ENCODE measurements at regions not wholly inside any gene's neighbourhood (a gene's known extent, or its start where the extent isn't known, plus 50 kb on each side); places are given as distances from the start of the nearest gene placed in this dataset.
A peak's percentile ranks its signal among the peaks of the same experiment; 100 is the strongest.

DNA sequence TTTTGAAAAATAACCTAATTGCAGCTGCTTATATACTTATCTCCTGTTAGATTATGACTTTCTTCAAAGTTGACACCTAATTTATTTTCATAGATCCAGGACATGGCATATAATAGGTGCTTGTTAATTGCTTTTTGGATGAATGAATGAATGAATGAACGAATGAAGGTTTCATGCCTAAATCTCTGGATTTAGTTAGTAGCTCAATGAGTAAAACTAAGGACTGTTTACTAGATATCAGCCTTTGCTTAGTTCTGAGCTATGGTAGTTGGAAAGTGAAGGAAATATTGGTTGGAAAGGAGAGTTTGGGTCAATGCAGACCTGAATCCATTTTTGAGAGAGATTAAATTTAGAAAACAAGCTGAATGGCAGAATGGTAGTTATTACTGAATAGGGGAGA lies 160.4 kb upstream of the SGO1 start:
- Mint-ChIP-seq H3K27me3 (ENCODE audit: unreplicated experiment) (peaks cover 1% of the 10 kb centered on the region), H3K9me3 (ENCODE audit: unreplicated experiment) (peaks cover 1% of the 10 kb centered on the region), H3K36me3 (ENCODE audit: unreplicated experiment) (no peaks in the 10 kb centered on the region), H3K27ac (ENCODE audit: unreplicated experiment) (no peak overlapping the region), H3K4me3 (ENCODE audit: unreplicated experiment) (no peak overlapping the region), H3K4me1 (ENCODE audit: low read depth, unreplicated experiment) (no peaks in the 10 kb centered on the region)
- TF ChIP-seq, protein P1, sequence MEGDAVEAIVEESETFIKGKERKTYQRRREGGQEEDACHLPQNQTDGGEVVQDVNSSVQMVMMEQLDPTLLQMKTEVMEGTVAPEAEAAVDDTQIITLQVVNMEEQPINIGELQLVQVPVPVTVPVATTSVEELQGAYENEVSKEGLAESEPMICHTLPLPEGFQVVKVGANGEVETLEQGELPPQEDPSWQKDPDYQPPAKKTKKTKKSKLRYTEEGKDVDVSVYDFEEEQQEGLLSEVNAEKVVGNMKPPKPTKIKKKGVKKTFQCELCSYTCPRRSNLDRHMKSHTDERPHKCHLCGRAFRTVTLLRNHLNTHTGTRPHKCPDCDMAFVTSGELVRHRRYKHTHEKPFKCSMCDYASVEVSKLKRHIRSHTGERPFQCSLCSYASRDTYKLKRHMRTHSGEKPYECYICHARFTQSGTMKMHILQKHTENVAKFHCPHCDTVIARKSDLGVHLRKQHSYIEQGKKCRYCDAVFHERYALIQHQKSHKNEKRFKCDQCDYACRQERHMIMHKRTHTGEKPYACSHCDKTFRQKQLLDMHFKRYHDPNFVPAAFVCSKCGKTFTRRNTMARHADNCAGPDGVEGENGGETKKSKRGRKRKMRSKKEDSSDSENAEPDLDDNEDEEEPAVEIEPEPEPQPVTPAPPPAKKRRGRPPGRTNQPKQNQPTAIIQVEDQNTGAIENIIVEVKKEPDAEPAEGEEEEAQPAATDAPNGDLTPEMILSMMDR (IDR thresholded peaks at IDR 0.05; ENCODE audit: partially characterized antibody, unreplicated experiment), result no peak
- no peak for DNase-seq

DNA sequence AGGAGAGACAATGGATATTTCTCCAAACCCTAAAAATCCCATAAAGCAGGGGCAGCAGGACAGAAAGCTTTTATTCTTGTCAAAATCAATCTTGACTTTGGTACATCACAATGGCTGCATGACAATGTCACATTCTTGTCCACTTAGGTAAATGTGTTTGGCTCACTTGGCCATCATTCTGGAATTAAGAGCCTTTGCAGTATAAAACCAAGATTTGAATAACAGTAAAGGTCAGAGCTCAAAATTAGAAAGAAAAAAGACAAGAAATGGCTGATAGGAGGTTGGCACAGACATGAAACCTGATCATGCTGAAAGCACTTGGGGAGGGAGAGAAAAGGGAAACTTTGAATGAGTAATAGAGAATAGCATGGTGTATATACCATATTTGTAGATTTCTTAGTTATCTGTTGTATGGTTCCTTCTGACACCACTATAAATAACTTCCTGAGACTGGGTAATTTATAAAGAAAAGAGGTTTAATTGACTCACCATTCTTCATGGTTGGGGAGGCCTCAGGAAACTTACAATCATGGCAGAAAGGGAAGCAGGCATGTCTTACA lies 158.5 kb upstream of the SGO1 start:
- DNase-seq, result no peak
- peaks cover 1% of the 10 kb centered on the region for H3K9me3 Mint-ChIP-seq (ENCODE audit: unreplicated experiment)
- no peaks in the 10 kb centered on the region for H3K36me3 Mint-ChIP-seq (ENCODE audit: unreplicated experiment)
- peaks cover 7% of the 10 kb centered on the region for H3K4me1 Mint-ChIP-seq (ENCODE audit: low read depth, unreplicated experiment)
- H3K27ac Mint-ChIP-seq (ENCODE audit: unreplicated experiment), result no peak overlapping the region
- H3K27me3 Mint-ChIP-seq (ENCODE audit: unreplicated experiment), result peaks cover 1% of the 10 kb centered on the region
- TF ChIP-seq, protein P1 (IDR thresholded peaks at IDR 0.05; ENCODE audit: partially characterized antibody, unreplicated experiment), result no peak
- H3K4me3 Mint-ChIP-seq (ENCODE audit: unreplicated experiment), result no peak overlapping the region

DNA sequence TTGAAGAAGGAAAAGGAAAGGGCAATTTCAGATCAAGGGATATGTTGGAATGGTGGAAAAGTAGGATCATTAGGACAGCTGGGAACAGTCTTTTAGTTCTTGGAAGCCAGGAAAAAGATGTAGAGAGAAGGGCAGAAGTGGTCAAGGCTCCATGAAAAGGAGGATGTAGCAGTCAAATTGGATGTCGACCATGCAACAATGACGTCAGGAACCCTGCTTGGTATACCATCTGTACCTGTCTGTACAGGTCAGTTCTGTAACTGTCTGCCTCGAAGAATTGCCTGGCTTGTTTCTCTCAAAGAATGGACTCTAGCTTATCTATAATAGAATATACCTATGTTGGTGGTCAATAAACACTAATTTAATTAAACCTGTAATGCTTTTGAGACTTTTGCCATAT lies 157.8 kb upstream of the SGO1 start:
- Mint-ChIP-seq H3K36me3 (ENCODE audit: unreplicated experiment) (no peaks in the 10 kb centered on the region), H3K27ac (ENCODE audit: unreplicated experiment) (no peak overlapping the region), H3K4me1 (ENCODE audit: low read depth, unreplicated experiment) (peaks cover 12% of the 10 kb centered on the region), H3K9me3 (ENCODE audit: unreplicated experiment) (peaks cover 1% of the 10 kb centered on the region), H3K4me3 (ENCODE audit: unreplicated experiment) (no peak overlapping the region), H3K27me3 (ENCODE audit: unreplicated experiment) (peaks cover 1% of the 10 kb centered on the region)
- no peak for DNase-seq
- TF ChIP-seq, protein P1 (IDR thresholded peaks at IDR 0.05; ENCODE audit: partially characterized antibody, unreplicated experiment), result no peak

DNA sequence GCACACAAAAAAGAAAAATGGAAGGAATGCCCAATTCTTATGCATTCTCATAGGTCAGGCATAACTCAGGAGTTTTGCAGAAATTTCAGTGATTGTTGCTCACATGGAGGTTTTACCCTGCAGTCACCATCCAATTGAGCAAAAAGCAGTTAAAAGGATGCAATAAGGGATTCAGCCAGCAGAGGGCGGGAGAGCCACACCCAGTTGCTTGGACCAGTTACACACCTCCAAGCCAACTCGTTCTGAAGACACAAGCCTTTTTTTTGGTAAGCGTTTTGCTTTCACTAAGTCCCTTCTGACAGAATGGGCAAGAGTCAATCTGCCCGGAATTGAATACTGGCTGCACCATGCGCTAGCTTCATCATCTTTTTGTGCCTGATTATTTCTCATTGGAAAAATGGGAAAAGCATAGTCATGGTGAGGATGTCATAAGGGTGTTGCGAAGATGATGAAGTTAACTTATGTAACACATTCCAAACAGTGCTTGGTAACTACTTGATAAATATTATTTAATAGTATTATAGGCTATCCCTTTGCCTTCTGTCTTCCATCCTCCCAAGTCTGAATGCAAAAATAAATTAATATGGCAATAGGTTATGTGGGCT lies 154.4 kb upstream of the SGO1 start:
- no peaks in the 10 kb centered on the region for H3K36me3 Mint-ChIP-seq (ENCODE audit: unreplicated experiment)
- peak; percentile 73 for DNase-seq
- TF ChIP-seq, protein P1 (IDR thresholded peaks at IDR 0.05; ENCODE audit: partially characterized antibody, unreplicated experiment), result peak; percentile 93
- H3K4me1 Mint-ChIP-seq (ENCODE audit: low read depth, unreplicated experiment), result peaks cover 22% of the 10 kb centered on the region
- H3K4me3 Mint-ChIP-seq (ENCODE audit: unreplicated experiment), result no peak overlapping the region
- peaks cover 1% of the 10 kb centered on the region for H3K9me3 Mint-ChIP-seq (ENCODE audit: unreplicated experiment)
- H3K27me3 Mint-ChIP-seq (ENCODE audit: unreplicated experiment), result peaks cover 7% of the 10 kb centered on the region
- H3K27ac Mint-ChIP-seq (ENCODE audit: unreplicated experiment), result no peak overlapping the region

DNA sequence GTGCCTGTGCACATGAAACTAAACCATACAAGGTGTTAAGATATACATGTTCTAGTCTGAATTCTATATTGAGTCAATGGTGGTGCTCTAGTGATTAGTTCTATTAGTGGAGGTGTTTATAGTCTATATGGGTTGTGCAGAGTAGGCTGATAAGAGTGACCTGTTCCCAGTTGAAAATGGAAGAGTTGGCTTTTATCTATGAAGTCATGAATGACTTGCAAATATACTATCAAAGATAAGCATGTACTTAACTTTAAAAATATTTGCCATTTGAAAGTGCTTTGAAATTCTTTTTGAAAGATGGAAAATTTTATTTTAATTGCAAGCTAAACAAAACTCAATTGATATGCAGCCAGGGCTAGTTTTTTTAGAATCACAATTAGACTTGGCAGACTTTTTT lies 150.6 kb upstream of the SGO1 start:
- no peak for DNase-seq
- peaks cover 6% of the 10 kb centered on the region for H3K27me3 Mint-ChIP-seq (ENCODE audit: unreplicated experiment)

More for the DNA sequence above, 150.6 kb upstream of the SGO1 start:
- Mint-ChIP-seq H3K4me1 (ENCODE audit: low read depth, unreplicated experiment) (peaks cover 27% of the 10 kb centered on the region), H3K9me3 (ENCODE audit: unreplicated experiment) (no peaks in the 10 kb centered on the region), H3K4me3 (ENCODE audit: unreplicated experiment) (no peak overlapping the region), H3K27ac (ENCODE audit: unreplicated experiment) (no peak overlapping the region), H3K36me3 (ENCODE audit: unreplicated experiment) (no peaks in the 10 kb centered on the region)
- TF ChIP-seq, protein P1 (IDR thresholded peaks at IDR 0.05; ENCODE audit: partially characterized antibody, unreplicated experiment), result no peak

All from glutamatergic neuron (in vitro differentiated cells).